K562 (cell line): ENCODE measurements at regions not wholly inside any gene's neighbourhood (a gene's known extent, or its start where the extent isn't known, plus 50 kb on each side); places are given as distances from the start of the nearest gene placed in this dataset.

ENCODE experiments used
- ATAC-seq: fragments of 200-7000 bp; cut with Tn5 transposase; 3 replicates; pipeline ENCODE4 v1.9.1; 2020; ENCODE audit warnings: moderate library complexity
- BruUV-seq: library from RNA; stranded (reverse); fragments of 400-500 nt; replicated peaks from 2 replicates; lab custom pipeline; 2021; lab: Mats Ljungman, UMichigan
- CTCF ChIA-PET: fragments of 300-600 bp; formaldehyde crosslinking; extraction: SDS; loops from one replicate; lab custom pipeline; 2021; ENCODE audit warnings: low intra/inter-chr PET ratio; lab: Yijun Ruan, JAX
- POLR2A ChIA-PET: fragments of 300-600, 350-650 bp; sonication (Branson Sonifier 250); formaldehyde crosslinking; extraction: SDS; loops from one replicate; lab custom pipeline; 2021; ENCODE audit warnings: antibody characterized with exemption, inconsistent platforms; lab: Yijun Ruan, JAX
- DNase-seq, 4 experiments: peaks; one replicate each; pipeline versions ENCODE4 v3.0.0 to v3.0.0-alpha.2; 2011 to 2018; ENCODE audit warnings: low spot score in 3 of 4, mixed read lengths in 3 of 4; ENCODE audit errors: extremely low read depth in 1 of 4
- FAIRE-seq: peaks from 2 replicates; lab custom pipeline; 2011; peaks lifted over from hg19 to GRCh38; lab: Jason Lieb, UNC
- H2AFZ ChIP-seq: 2 replicates; pipeline ENCODE4 v1.6.0; 2011; ENCODE audit warnings: low read depth, low read length, control low read depth, inconsistent platforms
- H3K27ac ChIP-seq: fragments of 200-600 bp; 3 replicates; pipeline ENCODE4 v1.8.0; 2011; ENCODE audit warnings: low read depth, mild to moderate bottlenecking, control low read depth, inconsistent platforms, low read length, moderate library complexity, mixed read lengths; ENCODE audit errors: extremely low read depth
- H3K27me3 ChIP-seq, 2 experiments: fragments of 300-600 bp in 1 of 2; 2 replicates in 1 of 2; 3 replicates in 1 of 2; pipeline versions ENCODE4 v1.6.0 to v1.8.0; 2011; ENCODE audit warnings: inconsistent platforms in 2 of 2, low read length in 2 of 2, mild to moderate bottlenecking in 1 of 2, mixed read lengths in 1 of 2, moderate library complexity in 1 of 2; ENCODE audit not compliant: control insufficient read depth in 2 of 2, insufficient read depth in 2 of 2
- H3K36me3 ChIP-seq: fragments of 300-600 bp; 3 replicates; pipeline ENCODE4 v1.8.0; 2011; ENCODE audit warnings: mild to moderate bottlenecking, low read length, inconsistent platforms; ENCODE audit not compliant: control insufficient read depth, insufficient read depth
- H3K4me1 ChIP-seq, 2 experiments: fragments of 200-600 bp in 1 of 2; replicated peaks in 1 of 2; 2 replicates in 1 of 2; 3 replicates in 1 of 2; pipeline versions ENCODE4 v1.5.1 to v1.8.0; 2011; ENCODE audit warnings: inconsistent platforms in 2 of 2, low read length in 2 of 2, mild to moderate bottlenecking in 1 of 2, mixed read lengths in 1 of 2, moderate library complexity in 1 of 2; ENCODE audit not compliant: control insufficient read depth in 2 of 2, insufficient read depth in 2 of 2
- H3K4me2 ChIP-seq: 2 replicates; pipeline ENCODE4 v1.6.1; 2011; ENCODE audit warnings: low read length, control low read depth, inconsistent platforms, mixed read lengths; ENCODE audit not compliant: insufficient read depth
- H3K4me3 ChIP-seq: fragments of 200-600 bp; sonication (generic), shearing (Covaris generic); 2 replicates; pipeline ENCODE4 v1.5.1; 2016; ENCODE audit warnings: control low read depth, inconsistent platforms
- H3K79me2 ChIP-seq: fragments of 200-600 bp; 3 replicates; pipeline ENCODE4 v1.8.0; 2011; ENCODE audit warnings: low read length, inconsistent platforms; ENCODE audit not compliant: control insufficient read depth, insufficient read depth
- H3K9ac ChIP-seq, 2 experiments: 2 replicates each; pipeline versions ENCODE4 v1.6.0 to v1.6.1; 2011; ENCODE audit warnings: low read depth in 2 of 2, low read length in 2 of 2, control low read depth in 1 of 2, inconsistent platforms in 1 of 2, mild to moderate bottlenecking in 1 of 2, mixed read lengths in 1 of 2; ENCODE audit not compliant: insufficient read depth in 1 of 2
- H3K9me1 ChIP-seq: one replicate; pipeline ENCODE4 v1.6.0; 2011; ENCODE audit warnings: inconsistent platforms, mild to moderate bottlenecking, low read length, moderate library complexity; ENCODE audit not compliant: control insufficient read depth, insufficient read depth
- H3K9me3 ChIP-seq: replicated peaks from 2 replicates; pipeline ENCODE4 v1.5.1; 2011; ENCODE audit warnings: low read depth, low read length, inconsistent platforms; ENCODE audit not compliant: control insufficient read depth, insufficient read depth
- H4K20me1 ChIP-seq: replicated peaks from 2 replicates; pipeline ENCODE4 v1.6.1; 2011; ENCODE audit warnings: low read length, inconsistent platforms, mixed read lengths; ENCODE audit not compliant: control insufficient read depth, insufficient read depth
- BCOR ChIP-seq: fragments of 450-650 bp; IDR thresholded peaks from 2 replicates; pipeline ENCODE4 v1.6.1; 2016
- BRD4 ChIP-seq: fragments of 200-600 bp; sonication (generic); IDR thresholded peaks from 2 replicates; pipeline ENCODE4 v1.6.1; 2017; ENCODE audit warnings: inconsistent platforms
- CEBPZ ChIP-seq: fragments of 150-350 bp; IDR thresholded peaks from 2 replicates; pipeline ENCODE4 v1.6.1; 2014; ENCODE audit warnings: low read depth, mild to moderate bottlenecking, low read length, borderline replicate concordance
- ELF4 ChIP-seq: fragments of 450-650 bp; formaldehyde crosslinking; IDR thresholded peaks from 2 replicates; pipeline ENCODE4 v1.4.0; 2022; ENCODE audit warnings: missing genetic modification characterization
- ERF ChIP-seq: fragments of 450-650 bp; formaldehyde crosslinking; IDR thresholded peaks from 2 replicates; pipeline ENCODE4 v1.4.0; 2020; ENCODE audit warnings: mild to moderate bottlenecking, mixed read lengths
- FOXP4 ChIP-seq: sonication (generic); formaldehyde crosslinking; IDR thresholded peaks from 2 replicates; pipeline ENCODE4 v1.8.0; 2022; ENCODE audit warnings: mild to moderate bottlenecking, missing genetic modification reagents, borderline replicate concordance
- HDAC2 ChIP-seq: fragments of 450-650 bp; IDR thresholded peaks from 2 replicates; pipeline ENCODE4 v1.6.1; 2016; ENCODE audit warnings: mild to moderate bottlenecking
- HNRNPUL1 ChIP-seq: fragments of 200-400 bp; formaldehyde crosslinking; IDR thresholded peaks from 2 replicates; pipeline ENCODE4 v1.6.1; 2017; ENCODE audit warnings: low read length
- LCOR ChIP-seq: sonication (generic); formaldehyde crosslinking; IDR thresholded peaks from 2 replicates; pipeline ENCODE4 v1.8.0; 2022; ENCODE audit warnings: mild to moderate bottlenecking, missing genetic modification reagents
- MYBL2 ChIP-seq, 2 experiments: fragments of 450-650 bp in 1 of 2; sonication (generic) in 1 of 2; formaldehyde crosslinking in 1 of 2; IDR thresholded peaks; 2 replicates each; pipeline versions ENCODE4 v1.6.1 to v1.8.1; 2017 to 2022; ENCODE audit warnings: borderline replicate concordance in 1 of 2, inconsistent platforms in 1 of 2, low read depth in 1 of 2, mild to moderate bottlenecking in 1 of 2, missing genetic modification reagents in 1 of 2, moderate library complexity in 1 of 2
- MYC ChIP-seq, 2 experiments: fragments of 250-450 bp in 1 of 2; sonication (Bioruptor Pico) in 1 of 2; IDR thresholded peaks; 2 replicates each; pipeline versions ENCODE4 v1.5.1 to v1.6.1; 2012 to 2021; ENCODE audit warnings: low read depth in 2 of 2, borderline replicate concordance in 1 of 2, improper control_type of control experiment in 1 of 2, low read length in 1 of 2, mild to moderate bottlenecking in 1 of 2, moderate library complexity in 1 of 2
- PHB ChIP-seq: fragments of 250-450 bp; sonication (Bioruptor Pico); IDR thresholded peaks from 2 replicates; pipeline ENCODE4 v1.5.0; 2021
- PTTG1 ChIP-seq: fragments of 450-650 bp; IDR thresholded peaks from 2 replicates; pipeline ENCODE4 v1.6.1; 2016; ENCODE audit warnings: low read depth, mild to moderate bottlenecking, missing genetic modification characterization, missing compliant biosample characterization
- RBM25 ChIP-seq: fragments of 200-400 bp; formaldehyde crosslinking; IDR thresholded peaks from 2 replicates; pipeline ENCODE4 v1.6.1; 2018; ENCODE audit warnings: low read length, low read depth, moderate library complexity; ENCODE audit not compliant: severe bottlenecking
- SNAPC5 ChIP-seq: fragments of 250-450 bp; sonication (Bioruptor Pico); IDR thresholded peaks from 2 replicates; pipeline ENCODE4 v1.8.0; 2021; ENCODE audit warnings: moderate library complexity, mild to moderate bottlenecking, inconsistent platforms
- SP1 ChIP-seq: sonication (generic); formaldehyde crosslinking; IDR thresholded peaks from 2 replicates; pipeline ENCODE4 v1.8.1; 2022; ENCODE audit warnings: mild to moderate bottlenecking, missing genetic modification reagents
- TAL1 ChIP-seq: fragments of 450-650 bp; IDR thresholded peaks from 2 replicates; pipeline ENCODE4 v1.6.1; 2016; ENCODE audit warnings: mild to moderate bottlenecking
- ZNF217 ChIP-seq: sonication (generic); formaldehyde crosslinking; IDR thresholded peaks from 2 replicates; pipeline ENCODE4 v1.8.0; 2022; ENCODE audit warnings: mild to moderate bottlenecking, missing genetic modification reagents
- ZNF232 ChIP-seq: sonication (generic); formaldehyde crosslinking; IDR thresholded peaks from 2 replicates; pipeline ENCODE4 v1.8.0; 2022; ENCODE audit warnings: mild to moderate bottlenecking, missing genetic modification reagents
- ZNF583 ChIP-seq: fragments of 250-450 bp; sonication (Bioruptor Pico); IDR thresholded peaks from 2 replicates; pipeline ENCODE4 v1.4.0; 2020
- WGBS: fragments of 100-300 bp; shearing (Covaris generic); methylation state at CpG from one replicate; pipeline ENCODE4 v1.1.6; 2016; ENCODE audit warnings: low coverage, mixed read lengths; ENCODE audit not compliant: insufficient coverage; ENCODE audit errors: missing lambda C conversion rate; 5-methylcytosine and 5-hydroxymethylcytosine counted together
- in situ Hi-C: fragments of 300-500 bp; cut with MboI; formaldehyde crosslinking; loops from 4 replicates; pipeline ENCODE4 v1.15.0; 2018; ENCODE audit warnings: inconsistent platforms, mixed read lengths
- intact Hi-C: fragments of 100-400 bp; cut with micrococcal nuclease; formaldehyde crosslinking; loops from 2 replicates; pipeline ENCODE4 v1.14.2; 2022

- Histone ChIP-seq H3K27ac (no peak overlapping the region), H3K9ac (no peak overlapping the region), H3K4me2 (no peak overlapping the region), H4K20me1 (no peaks in the 10 kb centered on the region), H3K36me3 (no peaks in the 10 kb centered on the region), H3K27me3 (peaks cover 0 to 4% of the 10 kb centered on the region in 2 experiments; a peak in 1 of 5 replicates), H3K9me1 (no peaks in the 10 kb centered on the region), H2AFZ (no peak overlapping the region), H3K9me3 (no peaks in the 10 kb centered on the region), H3K4me1 (no peaks in the 10 kb centered on the region), H3K79me2 (no peaks in the 10 kb centered on the region), H3K4me3 (no peak overlapping the region)
- CTCF ChIA-PET, result no interaction called here
- in situ Hi-C loops (no loop called here), intact Hi-C loops (no loop called here)
- DNase-seq (no peak), FAIRE-seq (no peak), ATAC-seq (no peak)
- BruUV-seq, result no TSS peak
- TF ChIP-seq ELF4 (no peak), MYC (IDR thresholded peaks at IDR 0.05; ENCODE audit: low read depth, low read length) (no peak), MYC (CRISPR knock-in tag; IDR thresholded peaks at IDR 0.05; ENCODE audit: borderline replicate concordance, low read depth) (no peak), ZNF217 (no peak), ZNF583 (CRISPR knock-in tag) (no peak), HNRNPUL1 (no peak), ERF (no peak), TAL1 (no peak), CEBPZ (no peak), ZNF232 (CRISPR knock-in tag) (no peak), SNAPC5 (CRISPR knock-in tag) (no peak), SP1 (CRISPR knock-in tag) (no peak), RBM25 (no peak), PTTG1 (tag) (no peak), PHB (CRISPR knock-in tag) (no peak), LCOR (CRISPR knock-in tag) (no peak), BCOR (no peak), HDAC2 (no peak), MYBL2 (IDR thresholded peaks at IDR 0.05; ENCODE audit: low read depth) (no peak), MYBL2 (CRISPR knock-in tag; IDR thresholded peaks at IDR 0.05; ENCODE audit: borderline replicate concordance) (no peak), BRD4 (no peak), FOXP4 (CRISPR knock-in tag) (no peak)
- 3% methylated on average over 6 of the region's 7 CpGs for WGBS
- POLR2A ChIA-PET, result no interaction called here
Measured at GRCh38 chr13:24108615-24108965, 51.9 kb upstream of the SPATA13 start.
